MM.1S (cell line): ENCODE measurements at regions not wholly inside any gene's neighbourhood (a gene's known extent, or its start where the extent isn't known, plus 50 kb on each side); places are given as distances from the start of the nearest gene placed in this dataset.

Experiments
- DNase-seq: peaks from one replicate; pipeline ENCODE4 v3.0.0-alpha.2; 2015
- H2AFZ ChIP-seq: fragments of 300-600 bp; sonication (generic); 2 replicates; pipeline ENCODE4 v1.6.0; 2016; ENCODE audit warnings: antibody characterized with exemption, low read length
- H3F3A ChIP-seq: fragments of 300-600 bp; sonication (generic); 2 replicates; pipeline ENCODE4 v1.6.1; 2016; ENCODE audit warnings: mild to moderate bottlenecking, antibody characterized with exemption, low read length, moderate library complexity, mixed read lengths; ENCODE audit not compliant: insufficient read depth
- H3K27ac ChIP-seq: fragments of 300-600 bp; sonication (generic); 2 replicates; pipeline ENCODE4 v1.5.1; 2016; ENCODE audit warnings: mild to moderate bottlenecking, low read length
- H3K27me3 ChIP-seq: fragments of 300-600 bp; sonication (generic); replicated peaks from 2 replicates; pipeline ENCODE4 v1.6.0; 2016; ENCODE audit warnings: low read length; ENCODE audit not compliant: insufficient read depth
- H3K36me3 ChIP-seq: fragments of 300-600 bp; sonication (generic); replicated peaks from 2 replicates; pipeline ENCODE4 v1.6.1; 2016; ENCODE audit warnings: mild to moderate bottlenecking, low read length, mixed read lengths; ENCODE audit not compliant: insufficient read depth
- H3K4me1 ChIP-seq: fragments of 300-600 bp; sonication (generic); 2 replicates; pipeline ENCODE4 v1.6.1; 2016; ENCODE audit warnings: low read length, mixed read lengths
- H3K4me2 ChIP-seq: fragments of 300-600 bp; sonication (generic); 2 replicates; pipeline ENCODE4 v1.6.0; 2016; ENCODE audit warnings: low read depth, low read length
- H3K4me3 ChIP-seq: fragments of 300-600 bp; sonication (generic); 2 replicates; pipeline ENCODE4 v1.5.1; 2016; ENCODE audit warnings: low read length, mixed read lengths
- H3K79me2 ChIP-seq: fragments of 300-600 bp; sonication (generic); 2 replicates; pipeline ENCODE4 v1.6.1; 2016; ENCODE audit warnings: mixed run types, low read length, mixed read lengths
- H3K9ac ChIP-seq: fragments of 300-600 bp; sonication (generic); 2 replicates; pipeline ENCODE4 v1.6.1; 2016; ENCODE audit warnings: low read length, mixed read lengths
- H3K9me2 ChIP-seq: fragments of 300-600 bp; sonication (generic); replicated peaks from 2 replicates; pipeline ENCODE4 v1.6.1; 2016; ENCODE audit warnings: mild to moderate bottlenecking, low read length, mixed read lengths; ENCODE audit not compliant: insufficient read depth
- H3K9me3 ChIP-seq: fragments of 300-600 bp; sonication (generic); replicated peaks from 2 replicates; pipeline ENCODE4 v1.6.1; 2016; ENCODE audit warnings: mild to moderate bottlenecking, low read length, mixed read lengths; ENCODE audit not compliant: insufficient read depth
- H4K20me1 ChIP-seq: fragments of 300-600 bp; sonication (generic); 2 replicates; pipeline ENCODE4 v1.6.1; 2016; ENCODE audit warnings: mild to moderate bottlenecking, low read length, moderate library complexity, mixed read lengths; ENCODE audit not compliant: insufficient read depth
- CTCF ChIP-seq: fragments of 300-600 bp; sonication (generic); IDR thresholded peaks from 2 replicates; pipeline ENCODE4 v1.5.1; 2016; ENCODE audit warnings: antibody characterized with exemption, low read length, mixed read lengths
- EZH2 ChIP-seq: fragments of 300-600 bp; sonication (generic); optimal IDR thresholded peaks from 2 replicates; pipeline ENCODE3; 2017; ENCODE audit warnings: low read depth, mild to moderate bottlenecking, antibody characterized with exemption, low read length, mixed read lengths
- EZH2phosphoT487 ChIP-seq: fragments of 300-600 bp; sonication (generic); IDR thresholded peaks from 2 replicates; pipeline ENCODE4 v1.6.1; 2018; ENCODE audit warnings: antibody characterized with exemption, low read length

- H3K4me3 ChIP-seq, result peak overlapping the region; percentile 64
- no peak for TF ChIP-seq EZH2
- no peak for TF ChIP-seq EZH2phosphoT487
- no peak for TF ChIP-seq CTCF
- no peaks in the 10 kb centered on the region for H3K9me3 ChIP-seq
- H2AFZ ChIP-seq, result peak overlapping the region; percentile 80
- peak; percentile 93 for DNase-seq
- H3K9ac ChIP-seq, result peak overlapping the region; percentile 85
- peak overlapping the region; percentile 96 for H3K27ac ChIP-seq
- peak overlapping the region; percentile 91 for H3K4me2 ChIP-seq
- H3F3A ChIP-seq, result peaks cover 26% of the 10 kb centered on the region
- no peaks in the 10 kb centered on the region for H3K27me3 ChIP-seq
- no peaks in the 10 kb centered on the region for H3K36me3 ChIP-seq
- H3K4me1 ChIP-seq, result peaks cover 30% of the 10 kb centered on the region
- H3K79me2 ChIP-seq, result no peaks in the 10 kb centered on the region
- H4K20me1 ChIP-seq, result no peaks in the 10 kb centered on the region
- H3K9me2 ChIP-seq, result no peaks in the 10 kb centered on the region
Measured at GRCh38 chr1:58903514-58904298, 119.9 kb upstream of the JUN start.

- Histone ChIP-seq H3K9me2 (no peaks in the 10 kb centered on the region), H3K36me3 (no peaks in the 10 kb centered on the region), H2AFZ (peak overlapping the region; percentile 80), H3K4me2 (peak overlapping the region; percentile 91), H3F3A (peaks cover 26% of the 10 kb centered on the region), H3K4me3 (peak overlapping the region; percentile 64), H4K20me1 (no peaks in the 10 kb centered on the region), H3K27ac (peak overlapping the region; percentile 96), H3K79me2 (no peaks in the 10 kb centered on the region), H3K9me3 (no peaks in the 10 kb centered on the region), H3K9ac (peak overlapping the region; percentile 85), H3K4me1 (peaks cover 30% of the 10 kb centered on the region), H3K27me3 (no peaks in the 10 kb centered on the region)
- TF ChIP-seq CTCF, result no peak
- no peak for TF ChIP-seq EZH2phosphoT487
- no peak for TF ChIP-seq EZH2
- DNase-seq, result no peak
Measured at GRCh38 chr1:58904299-58905125, 120.7 kb upstream of the JUN start.

- TF ChIP-seq EZH2 (no peak), CTCF (no peak), EZH2phosphoT487 (no peak)
- H3F3A ChIP-seq, result peaks cover 26% of the 10 kb centered on the region
- H3K27me3 ChIP-seq, result no peaks in the 10 kb centered on the region
- no peaks in the 10 kb centered on the region for H3K36me3 ChIP-seq
- no peak overlapping the region for H2AFZ ChIP-seq
- no peak overlapping the region for H3K9ac ChIP-seq
- H3K27ac ChIP-seq, result peak overlapping the region; percentile 96; the same call in 1 of the 2 replicates
- peak overlapping the region; percentile 91; the same call in 1 of the 2 replicates for H3K4me2 ChIP-seq
- peak; percentile 65 for DNase-seq
- peaks cover 30% of the 10 kb centered on the region for H3K4me1 ChIP-seq
- no peaks in the 10 kb centered on the region for H3K9me2 ChIP-seq
- no peak overlapping the region for H3K4me3 ChIP-seq
- no peaks in the 10 kb centered on the region for H3K79me2 ChIP-seq
- H3K9me3 ChIP-seq, result no peaks in the 10 kb centered on the region
- H4K20me1 ChIP-seq, result no peaks in the 10 kb centered on the region
Measured at GRCh38 chr1:58905126-58905490, 121.3 kb upstream of the JUN start.
